Glomerular visceral epithelial cell (primary cell): ENCODE measurements at regions not wholly inside any gene's neighbourhood (a gene's known extent, or its start where the extent isn't known, plus 50 kb on each side); places are given as distances from the start of the nearest gene placed in this dataset.
"Not testable (repeated sequence)": the region's sequence is repeated elsewhere in the genome, so short reads cannot be mapped to it uniquely, and the experiment has no call there.

ENCODE experiments used
- DNase-seq: peaks from one replicate; pipeline ENCODE4 v3.0.0-alpha.2; 2016; ENCODE audit errors: extremely low spot score

- DNase-seq: no peak
These were observed 633.5 kb downstream of the RAPGEF2 start for GRCh38 chr4:159736411-159736810.

- no peak for DNase-seq
These were observed 641.1 kb downstream of the RAPGEF2 start for GRCh38 chr4:159743971-159744370.

GRCh38 chr4:159747983-159748382 is 645.1 kb downstream of the RAPGEF2 start:
- no peak for DNase-seq

GRCh38 chr4:159748834-159749444 is 646.1 kb downstream of the RAPGEF2 start:
- DNase-seq: no peak

GRCh38 chr4:159757499-159757898 is 654.6 kb downstream of the RAPGEF2 start:
- no peak for DNase-seq

GRCh38 chr4:159758061-159758460 is 655.2 kb downstream of the RAPGEF2 start:
- DNase-seq: no peak

GRCh38 chr4:159762672-159763071 is 659.8 kb downstream of the RAPGEF2 start:
- no peak for DNase-seq

- peak; percentile 88 for DNase-seq
These were observed 661.6 kb downstream of the RAPGEF2 start for GRCh38 chr4:159764343-159764952.

- DNase-seq: peak; percentile 74
These were observed 662.5 kb downstream of the RAPGEF2 start for GRCh38 chr4:159765382-159765781.

- no peak for DNase-seq
These were observed 663.4 kb downstream of the RAPGEF2 start for GRCh38 chr4:159766241-159766640.

GRCh38 chr4:159767406-159767805 is 664.5 kb downstream of the RAPGEF2 start:
- DNase-seq: no peak

GRCh38 chr4:159768016-159768415 is 665.1 kb downstream of the RAPGEF2 start:
- DNase-seq: peak; percentile 78

- peak; percentile 21 for DNase-seq
These were observed 667.5 kb downstream of the RAPGEF2 start for GRCh38 chr4:159770401-159770800.

- no peak for DNase-seq
These were observed 668.1 kb downstream of the RAPGEF2 start for GRCh38 chr4:159770969-159771368.

- no peak for DNase-seq
These were observed 674.1 kb downstream of the RAPGEF2 start for GRCh38 chr4:159776961-159777360.

GRCh38 chr4:159777689-159778088 is 674.8 kb downstream of the RAPGEF2 start:
- DNase-seq: no peak

GRCh38 chr4:159778298-159778697 is 675.4 kb downstream of the RAPGEF2 start:
- no peak for DNase-seq

GRCh38 chr4:159779716-159780115 is 676.8 kb downstream of the RAPGEF2 start:
- peak; percentile 25 for DNase-seq

GRCh38 chr4:159780196-159780922 is 677.5 kb downstream of the RAPGEF2 start:
- no peak for DNase-seq

GRCh38 chr4:159787901-159788300 is 685.0 kb downstream of the RAPGEF2 start:
- peak; percentile 90 for DNase-seq

- DNase-seq: no peak
These were observed 688.5 kb downstream of the RAPGEF2 start for GRCh38 chr4:159791334-159791733.

- DNase-seq: not testable (repeated sequence)
These were observed 701.7 kb downstream of the RAPGEF2 start for GRCh38 chr4:159804592-159804991.

GRCh38 chr4:159823743-159824142 is 720.9 kb downstream of the RAPGEF2 start:
- DNase-seq: peak; percentile 79
